COLO668 (cell line): ENCODE measurements at regions not wholly inside any gene's neighbourhood (a gene's known extent, or its start where the extent isn't known, plus 50 kb on each side); places are given as distances from the start of the nearest gene placed in this dataset.
A peak's percentile ranks its signal among the peaks of the same experiment; 100 is the strongest.

Experiments used
- DNase-seq: peaks from one replicate; lab custom pipeline; 2025; ENCODE audit not compliant: unreplicated experiment; lab: John Stamatoyannopoulos, UW

GRCh38 chr6:93574299-93574698 lies 154.9 kb upstream of the EPHA7 start:
- DNase-seq = no peak

GRCh38 chr6:93571346-93571745 lies 152.0 kb upstream of the EPHA7 start:
- DNase-seq = no peak

- DNase-seq = no peak
Measured at GRCh38 chr6:93568169-93568568, 148.8 kb upstream of the EPHA7 start.

- peak; percentile 13 for DNase-seq
Measured at GRCh38 chr6:93567164-93567563, 147.8 kb upstream of the EPHA7 start.

GRCh38 chr6:93566285-93566684 lies 146.9 kb upstream of the EPHA7 start:
- no peak for DNase-seq

- DNase-seq = no peak
Measured at GRCh38 chr6:93562582-93562981, 143.2 kb upstream of the EPHA7 start.

GRCh38 chr6:93555292-93555691 lies 135.9 kb upstream of the EPHA7 start:
- DNase-seq = no peak

- DNase-seq = no peak
Measured at GRCh38 chr6:93554018-93554417, 134.7 kb upstream of the EPHA7 start.

- peak; percentile 16 for DNase-seq
Measured at GRCh38 chr6:93550551-93551276, 131.4 kb upstream of the EPHA7 start.

GRCh38 chr6:93549868-93550267 lies 130.5 kb upstream of the EPHA7 start:
- DNase-seq = no peak

- DNase-seq = no peak
Measured at GRCh38 chr6:93524671-93525451, 105.5 kb upstream of the EPHA7 start.

- DNase-seq = no peak
Measured at GRCh38 chr6:93523365-93523764, 104.0 kb upstream of the EPHA7 start.

- no peak for DNase-seq
Measured at GRCh38 chr6:93516441-93516840, 97.1 kb upstream of the EPHA7 start.

- no peak for DNase-seq
Measured at GRCh38 chr6:93515736-93516135, 96.4 kb upstream of the EPHA7 start.

- DNase-seq = no peak
Measured at GRCh38 chr6:93498713-93499112, 79.4 kb upstream of the EPHA7 start.

- DNase-seq = peak; percentile 1
Measured at GRCh38 chr6:93496548-93496947, 77.2 kb upstream of the EPHA7 start.

GRCh38 chr6:93494057-93494456 lies 74.7 kb upstream of the EPHA7 start:
- no peak for DNase-seq

GRCh38 chr6:93474733-93475179 lies 55.4 kb upstream of the EPHA7 start:
- no peak for DNase-seq

GRCh38 chr6:93471281-93471680 lies 51.9 kb upstream of the EPHA7 start:
- DNase-seq = no peak
